PC-3 (cell line): ENCODE measurements at regions not wholly inside any gene's neighbourhood (a gene's known extent, or its start where the extent isn't known, plus 50 kb on each side); places are given as distances from the start of the nearest gene placed in this dataset.

Experiments used
- CTCF ChIP-seq: fragments of 300-600 bp; sonication (generic); conservative IDR thresholded peaks from 2 replicates; pipeline ENCODE4 v1.5.1; 2017; ENCODE audit warnings: antibody characterized with exemption, low read depth, mild to moderate bottlenecking, low read length
- EZH2 ChIP-seq: fragments of 300-600 bp; sonication (generic); IDR thresholded peaks from one replicate; pipeline ENCODE4 v1.6.1; 2017; ENCODE audit warnings: antibody characterized with exemption, mild to moderate bottlenecking, low read length; ENCODE audit not compliant: unreplicated experiment

GRCh38 chr6:3569816-3570215, 113.0 kb upstream of the SLC22A23 start:
- TF ChIP-seq CTCF (no peak), EZH2 (no peak)
